ENCODE measurements at regions not wholly inside any gene's neighbourhood (a gene's known extent, or its start where the extent isn't known, plus 50 kb on each side); places are given as distances from the start of the nearest gene placed in this dataset.

GRCh38 chr1:83112248-83112885, 886.6 kb downstream of the TTLL7 start:
- no peaks in the 10 kb centered on the region for H3K4me1 ChIP-seq
- intact Hi-C loops (cut with DNase I) = no loop called here
- no peak overlapping the region for H3K27ac ChIP-seq
- H3K27me3 ChIP-seq = no peaks in the 10 kb centered on the region
- no peak for DNase-seq
- no peak overlapping the region for H3K4me3 ChIP-seq
- TF ChIP-seq EP300 (IDR thresholded peaks at IDR 0.05) = no peak
- TF ChIP-seq POLR2A (IDR thresholded peaks at IDR 0.05) = no peak
- no peak for TF ChIP-seq CTCF (IDR thresholded peaks at IDR 0.05)
- TF ChIP-seq POLR2AphosphoS5 (IDR thresholded peaks at IDR 0.05) = no peak
- H3K9me3 ChIP-seq = no peaks in the 10 kb centered on the region
- no peaks in the 10 kb centered on the region for H3K36me3 ChIP-seq
- WGBS, 2 donors = 91 to 93% methylated on average over 3 of the region's 3 CpGs

DNA sequence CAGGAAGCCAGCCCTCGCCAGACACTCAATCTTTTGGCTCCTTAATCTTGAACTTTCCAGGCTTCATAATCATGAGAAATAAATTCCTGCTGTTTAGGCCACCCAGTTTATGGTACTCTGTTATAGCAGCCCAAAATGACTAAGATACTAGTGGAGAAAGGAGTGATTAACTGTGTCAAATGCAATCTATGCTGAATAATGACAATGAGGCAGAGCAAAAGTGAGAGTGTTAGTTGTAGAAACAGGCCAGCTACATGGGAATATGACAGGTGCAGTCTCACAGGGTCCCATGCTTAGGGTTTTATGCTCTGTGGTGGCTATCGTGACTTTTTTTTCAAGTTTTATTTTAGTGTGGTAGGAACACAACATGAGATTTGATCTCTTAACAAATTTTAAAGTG, 888.8 kb downstream of the TTLL7 start:
- no peaks in the 10 kb centered on the region for H3K9me3 ChIP-seq
- no peak overlapping the region for H3K27ac ChIP-seq
- intact Hi-C loops (cut with DNase I) = no loop called here
- no peak for TF ChIP-seq CTCF (IDR thresholded peaks at IDR 0.05)
- no peak for TF ChIP-seq EP300 (IDR thresholded peaks at IDR 0.05)
- no peak for TF ChIP-seq POLR2AphosphoS5 (IDR thresholded peaks at IDR 0.05)
- no peak for TF ChIP-seq POLR2A (IDR thresholded peaks at IDR 0.05)
- no peaks in the 10 kb centered on the region for H3K36me3 ChIP-seq
- no peaks in the 10 kb centered on the region for H3K27me3 ChIP-seq
- no peak overlapping the region for H3K4me3 ChIP-seq
- no peaks in the 10 kb centered on the region for H3K4me1 ChIP-seq
- WGBS, 2 donors = 85 to 89% methylated on average over 2 of the region's 2 CpGs
- DNase-seq = no peak

- 86 to 91% methylated on average over 1 of the region's 1 CpG for WGBS, 2 donors
- TF ChIP-seq POLR2AphosphoS5 (IDR thresholded peaks at IDR 0.05) = no peak
- intact Hi-C loops (cut with DNase I) = no loop called here
- H3K36me3 ChIP-seq = no peaks in the 10 kb centered on the region
- H3K27me3 ChIP-seq = no peaks in the 10 kb centered on the region
- no peaks in the 10 kb centered on the region for H3K9me3 ChIP-seq
- no peak overlapping the region for H3K4me3 ChIP-seq
- H3K27ac ChIP-seq = no peak overlapping the region
- no peaks in the 10 kb centered on the region for H3K4me1 ChIP-seq
- DNase-seq = no peak
Observed at GRCh38 chr1:83109692-83110091, 889.2 kb downstream of the TTLL7 start.

DNA sequence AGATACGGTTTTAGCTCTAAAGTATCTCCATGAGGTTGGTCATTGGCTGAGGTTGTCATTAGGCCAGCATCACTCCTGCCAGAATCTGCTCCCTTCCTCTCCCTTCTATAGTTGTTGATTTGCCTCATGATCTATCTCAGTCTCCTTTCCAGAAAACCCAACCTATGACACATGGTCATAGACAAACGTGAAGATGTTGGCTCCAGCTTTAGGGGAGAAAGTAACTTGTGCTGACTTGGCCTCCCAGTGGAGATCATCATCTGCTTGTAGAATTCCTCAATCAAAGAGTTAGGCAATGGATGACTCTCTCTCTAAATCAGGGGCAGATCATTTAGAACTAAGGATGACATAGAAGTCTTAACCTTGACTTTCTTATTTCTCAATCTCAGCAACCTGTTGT, 894.4 kb downstream of the TTLL7 start:
- no peak overlapping the region for H3K27ac ChIP-seq
- H3K36me3 ChIP-seq = no peaks in the 10 kb centered on the region
- DNase-seq = no peak
- no peaks in the 10 kb centered on the region for H3K9me3 ChIP-seq
- intact Hi-C loops (cut with DNase I) = no loop called here
- no peak overlapping the region for H3K4me3 ChIP-seq
- 89% methylated on average over 2 of the region's 2 CpGs for WGBS, 2 donors
- no peaks in the 10 kb centered on the region for H3K27me3 ChIP-seq
- peaks cover 0 to 11% (median 6%) of the 10 kb centered on the region in 4 donors for H3K4me1 ChIP-seq
- TF ChIP-seq POLR2AphosphoS5 (IDR thresholded peaks at IDR 0.05) (no peak), EP300 (IDR thresholded peaks at IDR 0.05) (no peak), CTCF (IDR thresholded peaks at IDR 0.05) (no peak), POLR2A (IDR thresholded peaks at IDR 0.05) (no peak)

- WGBS, 2 donors = 73 to 83% methylated on average over 2 of the region's 2 CpGs
- Histone ChIP-seq H3K36me3 (no peaks in the 10 kb centered on the region), H3K9me3 (no peaks in the 10 kb centered on the region), H3K4me3 (no peak overlapping the region), H3K4me1 (peaks cover 0 to 11% (median 6%) of the 10 kb centered on the region in 4 donors), H3K27me3 (no peaks in the 10 kb centered on the region), H3K27ac (no peak overlapping the region)
- no peak for TF ChIP-seq POLR2A (IDR thresholded peaks at IDR 0.05)
- TF ChIP-seq CTCF (IDR thresholded peaks at IDR 0.05) = no peak
- no peak for TF ChIP-seq POLR2AphosphoS5 (IDR thresholded peaks at IDR 0.05)
- intact Hi-C loops (cut with DNase I) = no loop called here
- no peak for DNase-seq
Observed at GRCh38 chr1:83103341-83103740, 895.6 kb downstream of the TTLL7 start.
